Tibial artery (tissue), 4 donors: ENCODE measurements at regions not wholly inside any gene's neighbourhood (a gene's known extent, or its start where the extent isn't known, plus 50 kb on each side); places are given as distances from the start of the nearest gene placed in this dataset.
A peak's percentile ranks its signal among the peaks of the same experiment; 100 is the strongest.

Experiments used
- DNase-seq, 2 donors: peaks; one replicate each; pipeline ENCODE4 v3.0.0-alpha.2; 2019
- H3K27ac ChIP-seq, 2 donors: fragments of 200-600 bp; sonication (generic) in 1 of 2; 1 replicate in 1 of 2; 2 replicates in 1 of 2; pipeline ENCODE4 v1.5.1; 2018 to 2019; ENCODE audit warnings: mild to moderate bottlenecking in 1 of 2
- H3K27me3 ChIP-seq, 2 donors: fragments of 200-600 bp; sonication (generic) in 1 of 2; one replicate each; pipeline versions ENCODE4 v1.5.1 to v1.6.0; 2016 to 2019
- H3K36me3 ChIP-seq, 3 donors: fragments of 200-600 bp; sonication (generic) in 2 of 3; one replicate each; pipeline ENCODE4 v1.5.1; 2016 to 2019; ENCODE audit warnings: mild to moderate bottlenecking in 2 of 3
- H3K4me1 ChIP-seq, 4 donors: fragments of 200-600 bp; sonication (generic) in 2 of 4; 1 replicate in 3 of 4; 2 replicates in 1 of 4; pipeline ENCODE4 v1.5.1; 2016 to 2019
- H3K4me3 ChIP-seq, 2 donors: fragments of 200-600 bp; sonication (generic) in 1 of 2; 1 replicate in 1 of 2; 2 replicates in 1 of 2; pipeline ENCODE4 v1.5.1; 2018 to 2019; ENCODE audit warnings: mild to moderate bottlenecking in 2 of 2
- H3K9me3 ChIP-seq, 3 donors: fragments of 200-600 bp; sonication (generic) in 1 of 3; one replicate each; pipeline ENCODE4 v1.5.1; 2016 to 2019
- intact Hi-C: fragments of 100-400 bp; cut with DNase I; formaldehyde crosslinking; loops from one replicate; pipeline ENCODE4 v1.15.0; 2023; ENCODE audit warnings: low total_unique reads
- TF ChIP-seq, protein P1 (sequence below), 2 experiments: fragments of 200-600 bp in 1 of 2; fragments of 450-650 bp in 1 of 2; IDR thresholded peaks; one replicate each; pipeline ENCODE4 v1.5.1; 2017 to 2019; ENCODE audit warnings: antibody characterized with exemption in 2 of 2, mild to moderate bottlenecking in 1 of 2, moderate library complexity in 1 of 2

DNA sequence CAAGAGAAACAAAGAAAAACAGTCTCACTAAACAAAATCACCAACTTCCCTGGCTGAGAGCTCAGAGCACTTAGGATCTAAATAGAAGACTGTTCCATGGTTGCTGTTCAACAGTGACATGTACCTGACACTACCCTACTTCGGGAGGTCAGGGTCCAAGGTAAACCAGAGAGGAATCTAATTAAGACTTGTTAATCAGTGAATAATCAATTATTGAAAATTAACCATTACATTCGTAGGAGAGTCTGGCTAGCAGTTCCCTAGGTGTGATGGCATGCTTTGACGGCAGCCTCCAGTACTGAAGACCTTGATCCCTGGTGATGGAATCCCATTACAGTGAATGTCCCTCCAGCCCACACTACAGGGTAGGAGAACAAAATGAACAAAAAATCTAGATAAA is 154.0 kb upstream of the AFDN start:
- H3K36me3 ChIP-seq = no peaks in the 10 kb centered on the region
- TF ChIP-seq, protein P1, sequence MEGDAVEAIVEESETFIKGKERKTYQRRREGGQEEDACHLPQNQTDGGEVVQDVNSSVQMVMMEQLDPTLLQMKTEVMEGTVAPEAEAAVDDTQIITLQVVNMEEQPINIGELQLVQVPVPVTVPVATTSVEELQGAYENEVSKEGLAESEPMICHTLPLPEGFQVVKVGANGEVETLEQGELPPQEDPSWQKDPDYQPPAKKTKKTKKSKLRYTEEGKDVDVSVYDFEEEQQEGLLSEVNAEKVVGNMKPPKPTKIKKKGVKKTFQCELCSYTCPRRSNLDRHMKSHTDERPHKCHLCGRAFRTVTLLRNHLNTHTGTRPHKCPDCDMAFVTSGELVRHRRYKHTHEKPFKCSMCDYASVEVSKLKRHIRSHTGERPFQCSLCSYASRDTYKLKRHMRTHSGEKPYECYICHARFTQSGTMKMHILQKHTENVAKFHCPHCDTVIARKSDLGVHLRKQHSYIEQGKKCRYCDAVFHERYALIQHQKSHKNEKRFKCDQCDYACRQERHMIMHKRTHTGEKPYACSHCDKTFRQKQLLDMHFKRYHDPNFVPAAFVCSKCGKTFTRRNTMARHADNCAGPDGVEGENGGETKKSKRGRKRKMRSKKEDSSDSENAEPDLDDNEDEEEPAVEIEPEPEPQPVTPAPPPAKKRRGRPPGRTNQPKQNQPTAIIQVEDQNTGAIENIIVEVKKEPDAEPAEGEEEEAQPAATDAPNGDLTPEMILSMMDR (IDR thresholded peaks at IDR 0.05) = no peak
- peaks cover 0 to 5% (median 0%) of the 10 kb centered on the region in 4 donors for H3K4me1 ChIP-seq
- no peak for DNase-seq
- no peak overlapping the region for H3K4me3 ChIP-seq
- H3K27ac ChIP-seq = no peak overlapping the region
- intact Hi-C loops = loop anchor here (5.0 kb wide), 1 partner anchor 190 kb away; no protein-coding TSS in a partner anchor
- H3K27me3 ChIP-seq = peaks cover 0 to 19% of the 10 kb centered on the region in 2 donors
- H3K9me3 ChIP-seq = no peaks in the 10 kb centered on the region

DNA sequence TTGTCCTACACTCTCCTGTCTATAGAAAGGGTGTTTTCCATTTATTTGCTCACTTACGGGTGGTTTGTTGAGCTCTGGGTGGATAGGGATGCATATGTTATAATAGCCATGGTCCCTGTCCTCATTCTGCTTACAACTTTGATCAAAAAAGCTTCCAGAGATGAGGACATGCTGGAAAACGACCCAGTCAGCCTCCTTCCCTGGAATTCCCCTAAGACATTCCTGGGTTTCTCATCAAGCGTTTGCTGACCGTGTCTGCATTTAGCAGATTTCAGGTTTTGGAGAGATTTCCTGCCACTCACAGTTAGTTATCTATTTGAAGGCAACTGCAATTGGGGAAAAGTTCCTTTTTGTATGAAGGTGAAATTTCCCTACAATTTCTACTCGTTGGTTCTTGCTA is 152.8 kb upstream of the AFDN start:
- Histone ChIP-seq H3K4me1 (peaks cover 0 to 17% (median 9%) of the 10 kb centered on the region in 4 donors), H3K4me3 (no peak overlapping the region), H3K9me3 (no peaks in the 10 kb centered on the region), H3K27me3 (peaks cover 0 to 29% of the 10 kb centered on the region in 2 donors), H3K36me3 (no peaks in the 10 kb centered on the region), H3K27ac (no peak overlapping the region)
- intact Hi-C loops = loop anchor here (5.0 kb wide), 1 partner anchor 192 kb away; no protein-coding TSS in a partner anchor
- DNase-seq = no peak
- TF ChIP-seq, protein P1 (IDR thresholded peaks at IDR 0.05) = no peak

DNA sequence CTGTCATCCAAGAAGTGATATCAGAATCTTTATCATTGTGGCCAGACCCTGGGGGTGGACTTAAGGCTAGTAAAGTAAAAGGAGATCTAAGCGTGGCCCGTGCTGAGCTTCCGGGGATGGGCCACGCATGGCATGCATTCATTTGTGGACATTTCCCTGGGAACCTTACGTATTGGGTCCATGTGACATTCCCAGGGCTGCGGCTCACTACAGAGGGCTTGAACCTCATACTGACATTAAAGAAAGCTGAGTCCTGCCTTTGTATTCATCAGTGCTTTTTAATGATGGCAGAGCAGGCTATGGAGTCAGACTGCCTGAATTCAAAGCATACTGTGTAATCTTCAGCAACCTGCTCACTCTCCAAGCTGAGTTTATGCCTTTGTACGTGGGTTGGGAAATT is 152.2 kb upstream of the AFDN start:
- H3K9me3 ChIP-seq = no peaks in the 10 kb centered on the region
- H3K36me3 ChIP-seq = no peaks in the 10 kb centered on the region
- TF ChIP-seq, protein P1 (IDR thresholded peaks at IDR 0.05) = no peak
- H3K4me3 ChIP-seq = no peak overlapping the region
- intact Hi-C loops = loop anchor here (5.0 kb wide), 1 partner anchor 192 kb away; no protein-coding TSS in a partner anchor
- DNase-seq = no peak
- no peak overlapping the region for H3K27ac ChIP-seq
- H3K27me3 ChIP-seq = peaks cover 0 to 33% of the 10 kb centered on the region in 2 donors
- peaks cover 0 to 19% (median 10%) of the 10 kb centered on the region in 4 donors for H3K4me1 ChIP-seq

DNA sequence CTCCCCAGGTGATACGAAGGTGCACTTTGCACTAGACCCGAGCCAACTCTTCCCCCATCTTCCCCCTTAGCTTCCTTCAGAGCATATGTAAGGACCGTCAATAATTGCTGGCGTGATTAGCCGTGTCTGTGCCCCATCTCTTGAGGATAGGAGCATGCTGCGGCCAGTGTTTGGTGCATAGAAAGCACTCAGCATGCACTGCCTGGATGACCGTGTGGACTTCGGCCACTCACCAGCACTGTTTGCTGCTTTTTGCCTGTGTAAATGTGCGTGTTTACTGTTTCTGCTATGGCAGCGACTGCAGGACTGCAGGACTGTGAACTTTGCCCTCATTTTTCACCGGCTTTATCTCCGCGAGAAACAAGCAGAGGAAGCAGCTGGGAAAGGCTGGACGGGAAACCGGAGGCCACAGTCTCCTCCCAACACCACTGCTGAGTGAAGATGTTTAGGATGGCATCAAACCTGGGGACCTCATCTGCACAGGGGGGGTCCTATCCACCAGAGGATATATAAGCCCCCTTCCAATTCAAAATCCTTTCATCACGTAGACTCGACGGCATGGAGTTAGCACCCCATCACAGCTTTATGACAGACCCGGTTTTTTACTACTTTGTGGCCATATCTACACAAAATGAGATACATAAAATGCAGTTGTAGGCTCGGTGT is 150.6 kb upstream of the AFDN start:
- Histone ChIP-seq H3K9me3 (no peaks in the 10 kb centered on the region), H3K4me3 (no peak overlapping the region), H3K27ac (no peak overlapping the region), H3K36me3 (no peaks in the 10 kb centered on the region), H3K27me3 (peaks cover 0 to 39% of the 10 kb centered on the region in 2 donors), H3K4me1 (peaks cover 0 to 19% (median 10%) of the 10 kb centered on the region in 4 donors)
- peak in 1 of 2 donors; percentile 40 for DNase-seq
- TF ChIP-seq, protein P1 (IDR thresholded peaks at IDR 0.05) = no peak
- intact Hi-C loops = no loop called here

DNA sequence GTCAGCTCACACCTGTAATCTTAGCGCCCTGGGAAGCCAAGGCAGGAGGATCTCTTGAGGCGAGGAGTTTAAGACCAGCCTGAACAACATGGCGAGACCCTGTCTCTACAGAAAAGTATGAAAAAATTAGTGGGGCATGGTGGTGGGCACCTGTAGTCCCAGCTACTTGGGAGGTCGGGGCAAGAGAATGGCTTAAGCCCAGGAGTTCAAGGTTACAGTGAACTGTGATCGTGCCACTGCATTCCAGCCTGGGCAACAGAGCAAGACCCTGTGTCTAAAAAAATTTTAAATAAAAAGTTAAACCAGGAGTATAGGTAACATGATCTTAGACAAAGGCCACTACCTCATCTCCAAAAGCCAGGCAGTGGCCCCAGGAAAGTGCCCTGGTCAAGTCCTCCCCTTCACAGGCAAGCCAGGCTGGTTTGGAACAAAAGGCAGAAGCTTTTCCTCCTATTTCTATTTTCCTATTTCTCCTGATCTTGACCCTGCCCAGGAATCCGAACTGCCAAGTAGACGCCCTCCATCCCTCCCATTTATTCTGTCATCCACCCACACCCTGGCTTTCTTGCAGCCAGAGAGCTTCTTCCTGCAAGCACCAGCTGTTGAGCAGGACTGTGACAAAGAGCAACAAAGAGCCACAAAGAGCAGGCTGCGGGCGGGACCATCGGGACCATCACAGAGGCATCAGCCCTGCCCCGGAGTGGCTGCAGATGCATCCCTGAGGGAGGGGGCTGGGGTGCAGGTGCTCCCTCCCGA is 149.9 kb upstream of the AFDN start:
- DNase-seq = peak in 1 of 2 donors; percentile 25
- Histone ChIP-seq H3K27ac (no peak overlapping the region), H3K27me3 (peaks cover 0 to 39% of the 10 kb centered on the region in 2 donors), H3K4me3 (no peak overlapping the region), H3K4me1 (peaks cover 0 to 19% (median 10%) of the 10 kb centered on the region in 4 donors), H3K9me3 (no peaks in the 10 kb centered on the region), H3K36me3 (no peaks in the 10 kb centered on the region)
- intact Hi-C loops = no loop called here
- TF ChIP-seq, protein P1 (IDR thresholded peaks at IDR 0.05) = no peak
